Activated T-helper 2 cell treated with anti-CD3 and anti-CD28 coated beads, Interferon-gamma antibody, Interleukin-2, Interleukin-4, amounts not matched to agents 10 μg/mL and 5 μg/mL and 100 μg/mL, durations not matched to agents 14 hours and 24 hours and 36 hours (primary cell): ENCODE measurements at regions not wholly inside any gene's neighbourhood (a gene's known extent, or its start where the extent isn't known, plus 50 kb on each side); places are given as distances from the start of the nearest gene placed in this dataset.
"Not testable (repeated sequence)": the region's sequence is repeated elsewhere in the genome, so short reads cannot be mapped to it uniquely, and the experiment has no call there.

Experiments used
- DNase-seq: peaks from one replicate; pipeline ENCODE4 v3.0.0; 2021; ENCODE audit warnings: low spot score
- H3K27ac Mint-ChIP-seq: one replicate; pipeline ENCODE4 v1.8.0; 2021; ENCODE audit warnings: mixed read lengths
- H3K27me3 Mint-ChIP-seq: one replicate; pipeline ENCODE4 v1.8.0; 2021; ENCODE audit warnings: low read depth, mixed read lengths
- H3K36me3 Mint-ChIP-seq: one replicate; pipeline ENCODE4 v1.8.0; 2021; ENCODE audit warnings: low read depth, mixed read lengths
- H3K4me1 Mint-ChIP-seq: one replicate; pipeline ENCODE4 v1.8.0; 2021; ENCODE audit warnings: low read depth, mixed read lengths
- H3K4me3 Mint-ChIP-seq: one replicate; pipeline ENCODE4 v1.8.0; 2021; ENCODE audit warnings: low read depth, mild to moderate bottlenecking, moderate library complexity, mixed read lengths
- H3K9me3 Mint-ChIP-seq: one replicate; pipeline ENCODE4 v1.8.0; 2021; ENCODE audit warnings: mixed read lengths
- intact Hi-C: fragments of 100-400 bp; cut with micrococcal nuclease; formaldehyde crosslinking; loops from one replicate; pipeline ENCODE4 v1.15.1; 2023

DNA sequence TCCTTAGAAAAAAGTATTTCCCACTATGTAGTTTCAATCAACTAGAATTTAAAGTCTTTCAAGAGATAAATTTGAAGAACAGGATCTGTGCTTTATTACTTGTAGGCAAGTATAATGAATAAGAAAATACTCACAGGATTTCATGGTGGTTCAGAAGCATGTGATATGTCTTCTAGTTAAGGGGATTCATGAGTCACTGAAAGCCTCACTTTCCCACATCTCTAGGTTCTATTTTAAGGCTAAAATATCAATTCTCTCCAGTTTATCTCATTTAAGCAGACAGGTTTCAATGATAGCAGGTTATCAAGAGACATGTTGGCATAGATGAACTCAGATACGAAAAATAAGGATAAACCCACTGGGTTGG, 437.8 kb upstream of the BCHE start:
- H3K4me3 Mint-ChIP-seq, result no peak overlapping the region
- H3K4me1 Mint-ChIP-seq, result no peaks in the 10 kb centered on the region
- H3K27ac Mint-ChIP-seq, result no peak overlapping the region
- H3K36me3 Mint-ChIP-seq, result no peaks in the 10 kb centered on the region
- peaks cover 10% of the 10 kb centered on the region for H3K9me3 Mint-ChIP-seq
- DNase-seq, result no peak
- no peaks in the 10 kb centered on the region for H3K27me3 Mint-ChIP-seq
- intact Hi-C loops, result no loop called here

DNA sequence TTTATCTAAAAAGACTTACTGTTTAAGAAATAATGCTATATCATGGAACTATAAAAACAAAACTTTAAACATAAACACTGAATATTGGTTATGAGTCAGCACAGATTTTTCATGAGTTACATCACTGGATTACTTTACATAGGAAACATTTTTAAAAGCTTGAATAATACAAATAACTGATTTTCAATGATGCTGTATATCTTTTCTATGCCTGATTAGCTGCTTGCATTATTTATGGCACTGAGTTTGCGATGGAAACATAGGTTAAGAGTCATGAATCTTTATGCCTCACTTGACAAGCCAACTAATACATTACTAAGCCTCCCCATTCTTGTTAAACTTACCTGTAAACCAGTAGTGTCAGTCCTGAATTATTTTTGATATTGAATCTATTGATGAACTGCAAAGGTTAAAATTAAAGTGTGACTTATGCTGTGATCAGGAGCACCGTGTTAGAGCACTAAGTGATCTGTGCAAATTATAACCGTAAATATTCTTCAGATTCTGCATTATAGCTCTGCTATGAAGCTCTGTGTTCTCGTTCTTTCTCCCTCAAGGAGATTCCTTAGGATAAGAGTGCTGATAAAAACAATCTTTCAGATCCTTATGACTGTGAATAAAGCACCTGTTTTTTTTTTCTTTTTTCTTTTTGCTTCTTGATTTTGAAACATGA, 437.3 kb upstream of the BCHE start:
- H3K4me1 Mint-ChIP-seq, result no peaks in the 10 kb centered on the region
- no peaks in the 10 kb centered on the region for H3K36me3 Mint-ChIP-seq
- no peak for DNase-seq
- no peak overlapping the region for H3K4me3 Mint-ChIP-seq
- intact Hi-C loops, result no loop called here
- H3K27me3 Mint-ChIP-seq, result no peaks in the 10 kb centered on the region
- H3K27ac Mint-ChIP-seq, result no peak overlapping the region
- H3K9me3 Mint-ChIP-seq, result peaks cover 10% of the 10 kb centered on the region

DNA sequence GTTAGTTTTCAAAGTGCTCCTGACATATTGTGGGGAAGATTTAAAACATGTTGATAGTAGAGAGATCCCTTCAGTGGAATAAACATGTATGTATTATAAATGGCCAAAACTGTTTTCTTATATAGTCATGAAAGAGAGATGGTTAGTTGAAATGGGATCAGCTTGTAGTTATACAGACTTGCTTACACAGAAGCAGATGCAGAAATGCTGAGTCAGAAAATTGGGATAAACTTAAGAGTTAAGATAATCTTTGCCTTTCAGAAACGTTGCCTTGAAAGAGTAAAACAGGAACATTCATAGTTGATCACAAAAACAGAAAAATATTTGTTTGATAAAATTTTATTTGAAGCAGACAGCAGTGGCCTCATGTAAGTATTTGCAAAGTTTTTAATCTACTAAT, 433.2 kb upstream of the BCHE start:
- intact Hi-C loops, result no loop called here
- Mint-ChIP-seq H3K27ac (no peak overlapping the region), H3K36me3 (no peaks in the 10 kb centered on the region), H3K9me3 (peaks cover 6% of the 10 kb centered on the region), H3K27me3 (no peaks in the 10 kb centered on the region), H3K4me1 (no peaks in the 10 kb centered on the region), H3K4me3 (no peak overlapping the region)
- no peak for DNase-seq

DNA sequence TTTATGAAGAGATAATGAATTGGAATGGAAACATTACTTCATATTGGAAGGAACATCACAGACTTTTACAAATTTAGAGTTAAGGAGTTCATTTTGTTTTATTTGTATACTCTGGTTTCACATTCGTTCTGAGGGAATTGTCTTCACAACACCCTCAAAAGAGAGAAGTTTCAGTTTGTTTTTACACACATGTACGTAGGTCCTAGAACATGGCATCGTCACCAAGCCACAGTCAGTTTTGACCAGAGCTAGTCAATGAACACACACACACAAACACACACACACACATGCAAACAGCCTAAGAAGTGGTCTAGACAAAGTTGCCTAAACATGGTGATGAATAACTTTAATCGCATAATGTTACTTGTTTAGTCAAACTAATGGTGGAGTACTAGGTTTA, 427.9 kb upstream of the BCHE start:
- H3K27me3 Mint-ChIP-seq, result no peaks in the 10 kb centered on the region
- no peaks in the 10 kb centered on the region for H3K4me1 Mint-ChIP-seq
- no peaks in the 10 kb centered on the region for H3K9me3 Mint-ChIP-seq
- intact Hi-C loops, result no loop called here
- no peak overlapping the region for H3K27ac Mint-ChIP-seq
- no peak for DNase-seq
- no peaks in the 10 kb centered on the region for H3K36me3 Mint-ChIP-seq
- H3K4me3 Mint-ChIP-seq, result no peak overlapping the region

DNA sequence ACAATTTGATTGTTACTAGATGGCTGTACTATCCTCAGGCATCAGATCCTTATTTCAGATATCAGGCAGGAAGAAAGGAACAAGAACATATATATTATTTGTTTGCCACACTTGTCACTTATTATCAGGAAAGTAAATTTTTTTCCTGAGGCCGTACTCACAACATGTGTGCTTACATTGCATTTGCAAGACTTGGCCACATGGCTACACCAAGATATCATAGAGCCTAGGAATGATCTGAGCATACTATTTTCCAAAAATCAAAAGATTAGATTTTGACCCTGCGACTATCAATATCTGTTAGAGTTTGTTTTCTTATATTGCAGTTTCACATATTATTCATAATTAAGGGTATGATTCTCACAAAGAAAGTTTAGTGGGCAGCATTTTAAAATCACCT, 426.2 kb upstream of the BCHE start:
- no peak for DNase-seq
- Mint-ChIP-seq H3K9me3 (no peaks in the 10 kb centered on the region), H3K27me3 (no peaks in the 10 kb centered on the region), H3K4me1 (no peaks in the 10 kb centered on the region), H3K27ac (no peak overlapping the region), H3K36me3 (no peaks in the 10 kb centered on the region), H3K4me3 (no peak overlapping the region)
- intact Hi-C loops, result no loop called here

DNA sequence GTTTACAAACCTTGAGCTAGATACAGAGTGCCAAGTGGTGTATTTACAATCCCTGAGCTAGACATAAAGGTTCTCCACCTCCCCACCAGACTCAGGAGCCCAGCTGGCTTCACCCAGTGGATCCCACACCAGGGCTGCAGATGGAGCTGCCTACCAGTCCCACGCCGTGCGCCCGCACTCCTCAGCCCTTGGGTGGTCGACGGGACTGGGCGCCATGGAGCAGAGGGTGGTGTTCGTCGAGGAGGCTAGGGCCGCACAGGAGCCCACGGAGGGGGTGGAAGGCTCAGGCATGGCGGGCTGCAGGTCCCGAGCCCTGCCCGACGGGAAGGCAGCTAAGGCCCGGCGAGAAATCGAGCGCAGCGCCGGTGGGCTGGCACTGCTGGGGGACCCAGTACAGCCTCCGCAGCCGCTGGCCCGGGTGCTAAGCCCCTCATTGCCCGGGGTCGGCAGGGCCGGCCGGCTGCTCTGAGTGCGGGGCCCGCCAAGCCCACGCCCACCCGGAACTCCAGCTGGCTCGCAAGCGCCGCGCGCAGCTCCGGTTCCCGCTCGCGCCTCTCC, 421.1 kb upstream of the BCHE start:
- DNase-seq, H3K27ac Mint-ChIP-seq, H3K9me3 Mint-ChIP-seq, H3K4me1 Mint-ChIP-seq, intact Hi-C loops, H3K4me3 Mint-ChIP-seq, H3K27me3 Mint-ChIP-seq, H3K36me3 Mint-ChIP-seq: not testable (repeated sequence)

DNA sequence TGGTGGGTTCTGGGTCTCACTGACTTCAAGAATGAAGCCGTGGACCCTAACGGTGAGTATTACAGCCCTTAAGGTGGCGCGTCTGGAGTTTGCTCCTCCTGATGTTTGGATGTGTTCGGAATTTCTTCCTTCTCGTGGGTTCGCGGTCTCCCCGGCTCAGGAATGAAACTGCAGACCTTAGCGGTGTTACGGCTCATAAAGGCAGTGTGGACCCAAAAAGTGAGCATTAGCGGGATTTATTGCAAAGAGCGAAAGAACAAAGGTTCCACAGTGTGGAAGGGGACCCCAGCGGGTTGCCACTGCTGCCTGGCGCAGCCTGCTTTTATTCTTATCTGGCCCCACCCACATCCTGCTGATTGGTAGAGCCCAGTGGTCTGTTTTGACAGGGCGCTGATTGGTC, 420.5 kb upstream of the BCHE start:
- Mint-ChIP-seq H3K4me1 (no peaks in the 10 kb centered on the region), H3K27me3 (no peaks in the 10 kb centered on the region), H3K27ac (no peak overlapping the region), H3K4me3 (no peak overlapping the region), H3K9me3 (peaks cover 7% of the 10 kb centered on the region), H3K36me3 (no peaks in the 10 kb centered on the region)
- intact Hi-C loops, result no loop called here
- DNase-seq, result no peak

GRCh38 chr3:166248784-166249183, 411.6 kb upstream of the BCHE start:
- Mint-ChIP-seq H3K27me3 (no peaks in the 10 kb centered on the region), H3K4me3 (no peak overlapping the region), H3K27ac (no peak overlapping the region), H3K36me3 (no peaks in the 10 kb centered on the region), H3K9me3 (peaks cover 15% of the 10 kb centered on the region), H3K4me1 (no peaks in the 10 kb centered on the region)
- no peak for DNase-seq
- intact Hi-C loops, result no loop called here

DNA sequence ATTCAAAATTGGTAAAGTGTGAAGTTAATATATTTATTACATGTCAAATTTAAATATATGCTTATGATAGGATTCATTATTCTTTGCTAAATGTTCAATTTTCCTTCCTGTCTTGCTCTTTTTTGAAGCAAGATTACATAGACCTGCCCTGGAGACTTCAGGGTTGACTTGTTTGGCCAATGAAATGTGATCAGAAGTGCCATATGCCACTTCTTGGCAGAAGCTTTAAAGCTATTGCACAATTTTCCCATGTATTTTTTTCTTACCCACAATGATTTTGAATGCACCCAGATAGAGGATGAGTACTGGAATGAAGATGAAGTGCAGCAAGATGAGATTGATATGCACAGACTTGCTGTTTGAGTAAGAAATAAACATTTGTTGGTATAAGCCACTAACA, 406.3 kb upstream of the BCHE start:
- Mint-ChIP-seq H3K9me3 (peaks cover 10% of the 10 kb centered on the region), H3K36me3 (no peaks in the 10 kb centered on the region), H3K27ac (no peak overlapping the region), H3K27me3 (no peaks in the 10 kb centered on the region), H3K4me1 (no peaks in the 10 kb centered on the region), H3K4me3 (no peak overlapping the region)
- DNase-seq, result no peak
- intact Hi-C loops, result no loop called here

GRCh38 chr3:166223120-166223519, 385.9 kb upstream of the BCHE start:
- Mint-ChIP-seq H3K27ac (no peak overlapping the region), H3K27me3 (no peaks in the 10 kb centered on the region), H3K4me1 (no peaks in the 10 kb centered on the region), H3K36me3 (no peaks in the 10 kb centered on the region), H3K9me3 (peaks cover 24% of the 10 kb centered on the region), H3K4me3 (no peak overlapping the region)
- no peak for DNase-seq
- intact Hi-C loops, result no loop called here

- H3K36me3 Mint-ChIP-seq, result no peaks in the 10 kb centered on the region
- no peak overlapping the region for H3K27ac Mint-ChIP-seq
- H3K9me3 Mint-ChIP-seq, result peaks cover 4% of the 10 kb centered on the region
- no peak overlapping the region for H3K4me3 Mint-ChIP-seq
- no peaks in the 10 kb centered on the region for H3K4me1 Mint-ChIP-seq
- no peaks in the 10 kb centered on the region for H3K27me3 Mint-ChIP-seq
- intact Hi-C loops, result no loop called here
- DNase-seq, result no peak
Measured at GRCh38 chr3:166211451-166211850, 374.2 kb upstream of the BCHE start.

DNA sequence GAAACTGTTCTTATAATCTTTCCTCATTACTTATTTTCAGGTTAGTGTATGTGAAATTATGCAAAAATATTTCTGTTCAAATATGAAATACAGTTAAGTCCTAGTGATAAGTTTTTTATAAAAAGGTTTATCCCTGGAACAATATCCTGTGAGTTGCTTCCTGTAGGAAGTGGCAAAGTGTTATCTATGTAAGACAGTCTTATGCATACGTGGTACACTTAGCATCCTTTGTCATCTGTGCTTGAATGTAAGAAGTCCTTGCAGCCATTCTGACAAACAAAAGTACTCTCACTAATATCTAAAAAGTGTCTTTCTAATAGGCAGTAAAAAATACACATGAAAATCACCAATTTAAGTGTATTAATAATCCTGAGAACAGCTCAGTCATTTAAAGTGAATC, 372.5 kb upstream of the BCHE start:
- intact Hi-C loops, result no loop called here
- H3K27ac Mint-ChIP-seq, result no peak overlapping the region
- no peaks in the 10 kb centered on the region for H3K36me3 Mint-ChIP-seq
- H3K9me3 Mint-ChIP-seq, result peaks cover 2% of the 10 kb centered on the region
- H3K4me3 Mint-ChIP-seq, result no peak overlapping the region
- H3K4me1 Mint-ChIP-seq, result no peaks in the 10 kb centered on the region
- DNase-seq, result no peak
- H3K27me3 Mint-ChIP-seq, result no peaks in the 10 kb centered on the region

- DNase-seq, result no peak
- Mint-ChIP-seq H3K27ac (no peak overlapping the region), H3K4me1 (no peaks in the 10 kb centered on the region), H3K27me3 (no peaks in the 10 kb centered on the region), H3K36me3 (no peaks in the 10 kb centered on the region), H3K9me3 (peaks cover 2% of the 10 kb centered on the region), H3K4me3 (no peak overlapping the region)
- intact Hi-C loops, result no loop called here
Measured at GRCh38 chr3:166205158-166205557, 367.9 kb upstream of the BCHE start.

- Mint-ChIP-seq H3K36me3 (no peaks in the 10 kb centered on the region), H3K9me3 (peaks cover 7% of the 10 kb centered on the region), H3K27me3 (no peaks in the 10 kb centered on the region), H3K27ac (no peak overlapping the region), H3K4me1 (no peaks in the 10 kb centered on the region), H3K4me3 (no peak overlapping the region)
- intact Hi-C loops, result no loop called here
- no peak for DNase-seq
Measured at GRCh38 chr3:166201476-166201875, 364.3 kb upstream of the BCHE start.
